ENCODE measurements at regions not wholly inside any gene's neighbourhood (a gene's known extent, or its start where the extent isn't known, plus 50 kb on each side); places are given as distances from the start of the nearest gene placed in this dataset.

- TF ChIP-seq, protein P1, sequence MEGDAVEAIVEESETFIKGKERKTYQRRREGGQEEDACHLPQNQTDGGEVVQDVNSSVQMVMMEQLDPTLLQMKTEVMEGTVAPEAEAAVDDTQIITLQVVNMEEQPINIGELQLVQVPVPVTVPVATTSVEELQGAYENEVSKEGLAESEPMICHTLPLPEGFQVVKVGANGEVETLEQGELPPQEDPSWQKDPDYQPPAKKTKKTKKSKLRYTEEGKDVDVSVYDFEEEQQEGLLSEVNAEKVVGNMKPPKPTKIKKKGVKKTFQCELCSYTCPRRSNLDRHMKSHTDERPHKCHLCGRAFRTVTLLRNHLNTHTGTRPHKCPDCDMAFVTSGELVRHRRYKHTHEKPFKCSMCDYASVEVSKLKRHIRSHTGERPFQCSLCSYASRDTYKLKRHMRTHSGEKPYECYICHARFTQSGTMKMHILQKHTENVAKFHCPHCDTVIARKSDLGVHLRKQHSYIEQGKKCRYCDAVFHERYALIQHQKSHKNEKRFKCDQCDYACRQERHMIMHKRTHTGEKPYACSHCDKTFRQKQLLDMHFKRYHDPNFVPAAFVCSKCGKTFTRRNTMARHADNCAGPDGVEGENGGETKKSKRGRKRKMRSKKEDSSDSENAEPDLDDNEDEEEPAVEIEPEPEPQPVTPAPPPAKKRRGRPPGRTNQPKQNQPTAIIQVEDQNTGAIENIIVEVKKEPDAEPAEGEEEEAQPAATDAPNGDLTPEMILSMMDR (IDR thresholded peaks at IDR 0.05 in 4 of 5, conservative IDR thresholded peaks at IDR 0.05 in 1 of 5), result no peak
- no peak for TF ChIP-seq POLR2A (IDR thresholded peaks at IDR 0.05)
These were observed 71.1 kb upstream of the RAP1B start for GRCh38 chr12:68539615-68539952.
